ENCODE measurements at regions not wholly inside any gene's neighbourhood (a gene's known extent, or its start where the extent isn't known, plus 50 kb on each side); places are given as distances from the start of the nearest gene placed in this dataset.

- Histone ChIP-seq H2AFZ (no peak overlapping the region), H3K4me3 (no peak overlapping the region), H3K9me2 (ENCODE audit: insufficient read depth) (no peaks in the 10 kb centered on the region), H3K4me2 (ENCODE audit: unreplicated experiment) (no peak overlapping the region), H3K79me2 (ENCODE audit: insufficient read depth) (no peaks in the 10 kb centered on the region), H4K20me1 (ENCODE audit: insufficient read depth) (no peaks in the 10 kb centered on the region), H3K9me3 (ENCODE audit: low read depth) (no peaks in the 10 kb centered on the region), H3F3A (ENCODE audit: insufficient read depth) (no peaks in the 10 kb centered on the region), H3K27ac (no peak overlapping the region), H3K9ac (no peak overlapping the region), H3K4me1 (ENCODE audit: insufficient read depth) (no peaks in the 10 kb centered on the region), H3K36me3 (ENCODE audit: low read depth) (no peaks in the 10 kb centered on the region), H3K27me3 (replicated peaks; ENCODE audit: insufficient read depth) (no peaks in the 10 kb centered on the region)
- no peak for DNase-seq
- TF ChIP-seq EZH2phosphoT487 (IDR thresholded peaks at IDR 0.05; ENCODE audit: insufficient read depth, low read depth), result no peak
- no peak for TF ChIP-seq EZH2 (IDR thresholded peaks at IDR 0.05; ENCODE audit: insufficient read depth, poor library complexity, severe bottlenecking)
- 0 to 5% methylated on average over 1 of the region's 1 CpG for WGBS, 2 experiments (ENCODE audit: low coverage in 1 of 2, low lambda C conversion rate in 2 of 2, missing lambda C conversion rate in 2 of 2)
- in situ Hi-C loops (cut with MboI), result no loop called here
Measured at GRCh38 chr9:23577611-23578010, 248.4 kb downstream of the ELAVL2 start.

GRCh38 chr9:23581931-23582330 is 244.1 kb downstream of the ELAVL2 start:
- no peaks in the 10 kb centered on the region for H3K36me3 ChIP-seq (ENCODE audit: low read depth)
- H3K9me2 ChIP-seq (ENCODE audit: insufficient read depth), result no peaks in the 10 kb centered on the region
- DNase-seq, result no peak
- H2AFZ ChIP-seq, result no peak overlapping the region
- no peaks in the 10 kb centered on the region for H3K27me3 ChIP-seq (replicated peaks; ENCODE audit: insufficient read depth)
- H3K4me1 ChIP-seq (ENCODE audit: insufficient read depth), result no peaks in the 10 kb centered on the region
- no peak for TF ChIP-seq EZH2 (IDR thresholded peaks at IDR 0.05; ENCODE audit: insufficient read depth, poor library complexity, severe bottlenecking)
- no peak for TF ChIP-seq EZH2phosphoT487 (IDR thresholded peaks at IDR 0.05; ENCODE audit: insufficient read depth, low read depth)
- no peak overlapping the region for H3K4me3 ChIP-seq
- H3K9me3 ChIP-seq (ENCODE audit: low read depth), result no peaks in the 10 kb centered on the region
- 14 to 27% methylated on average over 3 of the region's 3 CpGs for WGBS, 2 experiments (ENCODE audit: low coverage in 1 of 2, low lambda C conversion rate in 2 of 2, missing lambda C conversion rate in 2 of 2)
- H3K79me2 ChIP-seq (ENCODE audit: insufficient read depth), result no peaks in the 10 kb centered on the region
- H4K20me1 ChIP-seq (ENCODE audit: insufficient read depth), result no peaks in the 10 kb centered on the region
- no peak overlapping the region for H3K4me2 ChIP-seq (ENCODE audit: unreplicated experiment)
- no peak overlapping the region for H3K27ac ChIP-seq
- in situ Hi-C loops (cut with MboI), result no loop called here
- no peaks in the 10 kb centered on the region for H3F3A ChIP-seq (ENCODE audit: insufficient read depth)
- H3K9ac ChIP-seq, result no peak overlapping the region

- Histone ChIP-seq H3K4me1 (ENCODE audit: insufficient read depth) (no peaks in the 10 kb centered on the region), H4K20me1 (ENCODE audit: insufficient read depth) (no peaks in the 10 kb centered on the region), H3K79me2 (ENCODE audit: insufficient read depth) (no peaks in the 10 kb centered on the region), H3K36me3 (ENCODE audit: low read depth) (no peaks in the 10 kb centered on the region), H3K27me3 (replicated peaks; ENCODE audit: insufficient read depth) (no peaks in the 10 kb centered on the region), H3K4me3 (no peak overlapping the region), H3K9me2 (ENCODE audit: insufficient read depth) (no peaks in the 10 kb centered on the region), H3K27ac (no peak overlapping the region), H3F3A (ENCODE audit: insufficient read depth) (no peaks in the 10 kb centered on the region), H3K9me3 (ENCODE audit: low read depth) (no peaks in the 10 kb centered on the region), H3K4me2 (ENCODE audit: unreplicated experiment) (no peak overlapping the region), H2AFZ (no peak overlapping the region), H3K9ac (no peak overlapping the region)
- in situ Hi-C loops (cut with MboI), result no loop called here
- WGBS, 2 experiments (ENCODE audit: low coverage in 1 of 2, low lambda C conversion rate in 2 of 2, missing lambda C conversion rate in 2 of 2), result 69 to 70% methylated on average over 4 of the region's 4 CpGs
- TF ChIP-seq EZH2phosphoT487 (IDR thresholded peaks at IDR 0.05; ENCODE audit: insufficient read depth, low read depth) (no peak), EZH2 (IDR thresholded peaks at IDR 0.05; ENCODE audit: insufficient read depth, poor library complexity, severe bottlenecking) (no peak)
- no peak for DNase-seq
Measured at GRCh38 chr9:23582836-23583235, 243.2 kb downstream of the ELAVL2 start.

- Histone ChIP-seq H4K20me1 (ENCODE audit: insufficient read depth) (no peaks in the 10 kb centered on the region), H3K4me2 (ENCODE audit: unreplicated experiment) (no peak overlapping the region), H3K79me2 (ENCODE audit: insufficient read depth) (no peaks in the 10 kb centered on the region), H3K9me3 (ENCODE audit: low read depth) (no peaks in the 10 kb centered on the region), H3K4me1 (ENCODE audit: insufficient read depth) (no peaks in the 10 kb centered on the region), H3F3A (ENCODE audit: insufficient read depth) (no peaks in the 10 kb centered on the region), H3K9ac (no peak overlapping the region), H3K36me3 (ENCODE audit: low read depth) (no peaks in the 10 kb centered on the region), H3K27me3 (replicated peaks; ENCODE audit: insufficient read depth) (no peaks in the 10 kb centered on the region), H2AFZ (no peak overlapping the region), H3K27ac (no peak overlapping the region), H3K4me3 (no peak overlapping the region), H3K9me2 (ENCODE audit: insufficient read depth) (no peaks in the 10 kb centered on the region)
- in situ Hi-C loops (cut with MboI), result no loop called here
- DNase-seq, result no peak
- TF ChIP-seq EZH2 (IDR thresholded peaks at IDR 0.05; ENCODE audit: insufficient read depth, poor library complexity, severe bottlenecking), result no peak
- WGBS, 2 experiments (ENCODE audit: low coverage in 1 of 2, low lambda C conversion rate in 2 of 2, missing lambda C conversion rate in 2 of 2), result 36 to 54% methylated on average over 1 of the region's 1 CpG
Measured at GRCh38 chr9:23586906-23587305, 239.1 kb downstream of the ELAVL2 start.

- no peak for DNase-seq
- Histone ChIP-seq H3K27ac (no peak overlapping the region), H3K9me3 (ENCODE audit: low read depth) (no peaks in the 10 kb centered on the region), H2AFZ (no peak overlapping the region), H3K27me3 (replicated peaks; ENCODE audit: insufficient read depth) (no peaks in the 10 kb centered on the region), H3K36me3 (ENCODE audit: low read depth) (no peaks in the 10 kb centered on the region), H3K4me2 (ENCODE audit: unreplicated experiment) (no peak overlapping the region), H3K4me1 (ENCODE audit: insufficient read depth) (no peaks in the 10 kb centered on the region), H4K20me1 (ENCODE audit: insufficient read depth) (no peaks in the 10 kb centered on the region), H3K79me2 (ENCODE audit: insufficient read depth) (no peaks in the 10 kb centered on the region), H3F3A (ENCODE audit: insufficient read depth) (no peaks in the 10 kb centered on the region), H3K9me2 (ENCODE audit: insufficient read depth) (no peaks in the 10 kb centered on the region), H3K4me3 (no peak overlapping the region), H3K9ac (no peak overlapping the region)
- 0 to 6% methylated on average over 3 of the region's 3 CpGs for WGBS, 2 experiments (ENCODE audit: low coverage in 1 of 2, low lambda C conversion rate in 2 of 2, missing lambda C conversion rate in 2 of 2)
- in situ Hi-C loops (cut with MboI), result no loop called here
- TF ChIP-seq EZH2phosphoT487 (IDR thresholded peaks at IDR 0.05; ENCODE audit: insufficient read depth, low read depth) (no peak), EZH2 (IDR thresholded peaks at IDR 0.05; ENCODE audit: insufficient read depth, poor library complexity, severe bottlenecking) (no peak)
Measured at GRCh38 chr9:23587433-23587832, 238.6 kb downstream of the ELAVL2 start.
